ENCODE measurements at regions not wholly inside any gene's neighbourhood (a gene's known extent, or its start where the extent isn't known, plus 50 kb on each side); places are given as distances from the start of the nearest gene placed in this dataset.

- Histone ChIP-seq H3K4me3 (ENCODE audit: insufficient read length, low read depth) (no peak overlapping the region), H3K9ac (ENCODE audit: insufficient read length, low read depth) (no peak overlapping the region), H3K27me3 (ENCODE audit: insufficient read depth, insufficient read length) (no peaks in the 10 kb centered on the region), H3K36me3 (ENCODE audit: insufficient read depth, insufficient read length, low read length) (no peaks in the 10 kb centered on the region), H3K4me1 (ENCODE audit: insufficient read depth, insufficient read length) (no peaks in the 10 kb centered on the region), H3K9me3 (ENCODE audit: insufficient read depth, low read length) (no peaks in the 10 kb centered on the region)
- DNase-seq (ENCODE audit: low read depth, low spot score): no peak
- TF ChIP-seq YY1 (IDR thresholded peaks at IDR 0.05; ENCODE audit: insufficient read depth, insufficient read length) (no peak), ZNF274 (IDR thresholded peaks at IDR 0.05; ENCODE audit: low read depth, low read length) (no peak), SUZ12 (IDR thresholded peaks at IDR 0.05; ENCODE audit: extremely low read depth, insufficient read depth, insufficient read length) (no peak)
Measured at GRCh38 chr7:48868916-48869315, 55.4 kb upstream of the CDC14C start.

GRCh38 chr7:48872548-48872947, 51.8 kb upstream of the CDC14C start:
- no peaks in the 10 kb centered on the region for H3K4me1 ChIP-seq (ENCODE audit: insufficient read depth, insufficient read length)
- H3K4me3 ChIP-seq (ENCODE audit: insufficient read length, low read depth): no peak overlapping the region
- TF ChIP-seq SUZ12 (IDR thresholded peaks at IDR 0.05; ENCODE audit: extremely low read depth, insufficient read depth, insufficient read length) (no peak), ZNF274 (IDR thresholded peaks at IDR 0.05; ENCODE audit: low read depth, low read length) (no peak), YY1 (IDR thresholded peaks at IDR 0.05; ENCODE audit: insufficient read depth, insufficient read length) (no peak)
- no peaks in the 10 kb centered on the region for H3K27me3 ChIP-seq (ENCODE audit: insufficient read depth, insufficient read length)
- H3K36me3 ChIP-seq (ENCODE audit: insufficient read depth, insufficient read length, low read length): no peaks in the 10 kb centered on the region
- no peak for DNase-seq (ENCODE audit: low read depth, low spot score)
- H3K9me3 ChIP-seq (ENCODE audit: insufficient read depth, low read length): no peaks in the 10 kb centered on the region
- no peak overlapping the region for H3K9ac ChIP-seq (ENCODE audit: insufficient read length, low read depth)

Measured in NT2/D1 (cell line).